ENCODE measurements at regions not wholly inside any gene's neighbourhood (a gene's known extent, or its start where the extent isn't known, plus 50 kb on each side); places are given as distances from the start of the nearest gene placed in this dataset.

DNA sequence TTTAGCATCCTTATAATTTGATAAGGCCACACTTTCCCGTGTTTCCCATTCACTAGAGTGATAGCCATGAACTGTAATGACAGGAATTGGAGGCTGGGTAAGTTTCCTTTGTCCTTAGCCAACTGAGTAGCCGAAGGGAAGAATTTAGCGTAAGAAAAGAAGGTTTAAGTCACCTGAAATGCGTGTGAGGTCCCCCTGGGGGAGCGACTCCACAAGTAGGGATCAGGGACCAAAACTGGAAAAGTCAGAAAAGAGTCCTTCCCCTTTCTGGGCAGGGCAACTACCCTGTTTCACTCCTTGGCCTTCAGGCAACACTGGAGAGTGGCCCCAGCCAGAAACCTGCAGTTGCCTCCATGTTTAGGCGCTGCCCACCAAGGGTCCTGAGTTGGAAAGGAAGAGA, 81.6 kb upstream of the MED14 start (continued):
- TF ChIP-seq NANOG (IDR thresholded peaks at IDR 0.05; ENCODE audit: insufficient read depth, low read depth, low read length, poor library complexity, severe bottlenecking) (no peak), EP300 (IDR thresholded peaks at IDR 0.05; ENCODE audit: borderline replicate concordance in 1 of 2, low read depth in 2 of 2, low read length in 2 of 2) (no peak), SRF (IDR thresholded peaks at IDR 0.05; ENCODE audit: low read depth, low read length) (no peak), SP1 (IDR thresholded peaks at IDR 0.05; ENCODE audit: low read depth, low read length) (no peak)

Measured in H1 (cell line).